ENCODE measurements at regions not wholly inside any gene's neighbourhood (a gene's known extent, or its start where the extent isn't known, plus 50 kb on each side); places are given as distances from the start of the nearest gene placed in this dataset.

DNA sequence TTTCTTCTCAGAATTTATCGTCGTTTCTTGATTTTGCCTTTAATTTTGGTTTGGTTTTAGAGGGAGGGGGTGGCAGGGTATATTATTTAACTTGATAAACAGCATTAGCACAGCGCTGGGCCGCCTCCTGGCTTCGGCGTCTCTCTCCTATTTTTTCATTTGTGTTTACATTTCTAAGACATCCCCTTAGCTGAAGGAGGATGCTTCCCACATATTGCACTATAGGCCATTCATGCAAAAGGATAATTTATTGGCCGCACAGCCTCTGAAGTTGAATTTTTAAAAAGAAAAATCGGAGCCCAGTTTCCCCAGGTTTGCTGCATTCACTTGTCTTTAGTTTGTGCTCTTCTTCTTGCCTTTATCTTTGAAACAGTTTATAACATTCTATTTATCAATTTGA, 497.4 kb upstream of the ZFHX3 start:
- no peaks in the 10 kb centered on the region for H3K4me1 ChIP-seq (ENCODE audit: insufficient read depth, low read length, poor library complexity, severe bottlenecking)
- no peaks in the 10 kb centered on the region for H3K9me3 ChIP-seq (ENCODE audit: low read length)
- no peaks in the 10 kb centered on the region for H3K9me2 ChIP-seq (ENCODE audit: insufficient read depth, low read length)
- H3K4me2 ChIP-seq (ENCODE audit: low read length), result no peak overlapping the region
- no peaks in the 10 kb centered on the region for H3K36me3 ChIP-seq (ENCODE audit: insufficient read depth, low read length)
- H4K20me1 ChIP-seq (ENCODE audit: insufficient read depth, low read length), result no peaks in the 10 kb centered on the region
- TF ChIP-seq, protein P1, sequence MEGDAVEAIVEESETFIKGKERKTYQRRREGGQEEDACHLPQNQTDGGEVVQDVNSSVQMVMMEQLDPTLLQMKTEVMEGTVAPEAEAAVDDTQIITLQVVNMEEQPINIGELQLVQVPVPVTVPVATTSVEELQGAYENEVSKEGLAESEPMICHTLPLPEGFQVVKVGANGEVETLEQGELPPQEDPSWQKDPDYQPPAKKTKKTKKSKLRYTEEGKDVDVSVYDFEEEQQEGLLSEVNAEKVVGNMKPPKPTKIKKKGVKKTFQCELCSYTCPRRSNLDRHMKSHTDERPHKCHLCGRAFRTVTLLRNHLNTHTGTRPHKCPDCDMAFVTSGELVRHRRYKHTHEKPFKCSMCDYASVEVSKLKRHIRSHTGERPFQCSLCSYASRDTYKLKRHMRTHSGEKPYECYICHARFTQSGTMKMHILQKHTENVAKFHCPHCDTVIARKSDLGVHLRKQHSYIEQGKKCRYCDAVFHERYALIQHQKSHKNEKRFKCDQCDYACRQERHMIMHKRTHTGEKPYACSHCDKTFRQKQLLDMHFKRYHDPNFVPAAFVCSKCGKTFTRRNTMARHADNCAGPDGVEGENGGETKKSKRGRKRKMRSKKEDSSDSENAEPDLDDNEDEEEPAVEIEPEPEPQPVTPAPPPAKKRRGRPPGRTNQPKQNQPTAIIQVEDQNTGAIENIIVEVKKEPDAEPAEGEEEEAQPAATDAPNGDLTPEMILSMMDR (conservative IDR thresholded peaks at IDR 0.05; ENCODE audit: low read length), result no peak
- TF ChIP-seq EZH2phosphoT487 (IDR thresholded peaks at IDR 0.05; ENCODE audit: borderline replicate concordance, low read depth, low read length), result no peak
- intact Hi-C loops (cut with micrococcal nuclease; ENCODE audit: unreplicated experiment), result no loop called here
- no peak for DNase-seq (ENCODE audit: low spot score)
- ChIA-PET CTCF (ENCODE audit: unreplicated experiment) (no interaction called here), POLR2A (no interaction called here)
- H3K27ac ChIP-seq (ENCODE audit: low read depth, low read length, poor library complexity, severe bottlenecking), result no peak overlapping the region
- no peak overlapping the region for H3K4me3 ChIP-seq (ENCODE audit: low read depth, low read length, poor library complexity, severe bottlenecking)
- no peak overlapping the region for H2AFZ ChIP-seq (ENCODE audit: low read length)
- no peaks in the 10 kb centered on the region for H3K79me2 ChIP-seq (ENCODE audit: insufficient read depth, low read depth, low read length)
- BruUV-seq (replicated peaks), result no TSS peak

DNA sequence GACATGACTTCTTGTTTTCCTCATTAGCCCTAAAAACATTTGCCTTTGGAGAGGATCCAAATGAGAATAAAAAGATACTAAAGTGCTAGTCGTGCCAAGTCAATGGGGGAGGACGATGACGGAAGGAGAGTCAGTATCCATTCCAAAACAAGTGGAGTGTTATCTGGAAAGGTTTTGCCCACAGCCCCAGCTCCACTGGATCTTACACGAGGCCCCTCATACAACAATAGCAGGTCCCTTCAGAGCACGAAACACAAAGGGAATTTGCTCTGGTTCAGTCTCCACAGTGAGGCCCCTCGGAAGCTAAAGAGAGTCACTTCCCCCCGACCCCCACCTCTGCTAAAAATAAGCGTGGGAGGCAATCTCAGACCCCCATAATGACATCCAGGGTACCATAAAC, 496.9 kb upstream of the ZFHX3 start:
- POLR2A ChIA-PET, result no interaction called here
- Histone ChIP-seq H3K27ac (ENCODE audit: low read depth, low read length, poor library complexity, severe bottlenecking) (no peak overlapping the region), H3K4me2 (ENCODE audit: low read length) (no peak overlapping the region), H2AFZ (ENCODE audit: low read length) (no peak overlapping the region), H3K36me3 (ENCODE audit: insufficient read depth, low read length) (no peaks in the 10 kb centered on the region), H3K79me2 (ENCODE audit: insufficient read depth, low read depth, low read length) (no peaks in the 10 kb centered on the region), H4K20me1 (ENCODE audit: insufficient read depth, low read length) (no peaks in the 10 kb centered on the region), H3K4me1 (ENCODE audit: insufficient read depth, low read length, poor library complexity, severe bottlenecking) (no peaks in the 10 kb centered on the region), H3K9me2 (ENCODE audit: insufficient read depth, low read length) (no peaks in the 10 kb centered on the region), H3K9me3 (ENCODE audit: low read length) (no peaks in the 10 kb centered on the region), H3K4me3 (ENCODE audit: low read depth, low read length, poor library complexity, severe bottlenecking) (no peak overlapping the region)
- DNase-seq (ENCODE audit: low spot score), result no peak
- TF ChIP-seq, protein P1 (conservative IDR thresholded peaks at IDR 0.05; ENCODE audit: low read length), result no peak
- TF ChIP-seq EZH2phosphoT487 (IDR thresholded peaks at IDR 0.05; ENCODE audit: borderline replicate concordance, low read depth, low read length), result no peak
- intact Hi-C loops (cut with micrococcal nuclease; ENCODE audit: unreplicated experiment), result no loop called here
- CTCF ChIA-PET (ENCODE audit: unreplicated experiment), result no interaction called here
- no TSS peak for BruUV-seq (replicated peaks)

DNA sequence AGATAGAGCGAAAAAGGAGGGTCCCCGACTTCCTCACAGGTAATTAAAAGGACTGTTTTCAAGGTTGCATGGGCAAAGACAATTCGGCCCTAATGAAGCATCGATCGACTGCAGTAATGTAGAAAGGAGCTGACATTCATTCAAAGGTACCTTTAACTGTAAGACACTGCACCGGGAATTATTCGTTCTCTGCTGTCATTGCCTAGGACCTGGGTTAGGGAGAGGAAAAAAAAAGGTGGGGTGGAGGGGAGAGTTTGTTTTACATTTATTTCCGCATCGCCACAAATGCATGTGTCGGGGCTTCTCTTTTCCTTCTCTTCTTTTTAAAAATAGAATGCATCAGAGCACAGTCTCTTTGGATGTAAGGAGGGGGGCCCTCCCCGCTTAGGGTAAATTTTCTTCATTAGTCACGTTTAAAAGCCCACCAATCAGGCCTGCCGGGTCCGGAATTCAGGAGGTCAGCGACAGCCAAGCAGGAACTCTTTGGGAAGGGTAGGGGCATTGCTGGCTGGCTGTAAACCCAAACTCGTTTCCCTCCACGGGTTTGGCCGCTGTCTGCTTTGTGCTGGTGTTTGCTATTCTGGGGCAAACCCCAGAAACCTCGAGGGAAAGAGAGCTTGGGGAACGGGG, 496.2 kb upstream of the ZFHX3 start:
- Histone ChIP-seq H3K36me3 (ENCODE audit: insufficient read depth, low read length) (no peaks in the 10 kb centered on the region), H2AFZ (ENCODE audit: low read length) (no peak overlapping the region), H3K27ac (ENCODE audit: low read depth, low read length, poor library complexity, severe bottlenecking) (no peak overlapping the region), H3K4me1 (ENCODE audit: insufficient read depth, low read length, poor library complexity, severe bottlenecking) (no peaks in the 10 kb centered on the region), H3K9me3 (ENCODE audit: low read length) (no peaks in the 10 kb centered on the region), H3K79me2 (ENCODE audit: insufficient read depth, low read depth, low read length) (no peaks in the 10 kb centered on the region), H4K20me1 (ENCODE audit: insufficient read depth, low read length) (no peaks in the 10 kb centered on the region), H3K4me3 (ENCODE audit: low read depth, low read length, poor library complexity, severe bottlenecking) (no peak overlapping the region), H3K9me2 (ENCODE audit: insufficient read depth, low read length) (no peaks in the 10 kb centered on the region), H3K4me2 (ENCODE audit: low read length) (no peak overlapping the region)
- ChIA-PET POLR2A (no interaction called here), CTCF (ENCODE audit: unreplicated experiment) (no interaction called here)
- BruUV-seq (replicated peaks), result no TSS peak
- no peak for DNase-seq (ENCODE audit: low spot score)
- intact Hi-C loops (cut with micrococcal nuclease; ENCODE audit: unreplicated experiment), result no loop called here
- TF ChIP-seq, protein P1 (conservative IDR thresholded peaks at IDR 0.05; ENCODE audit: low read length), result no peak
- no peak for TF ChIP-seq EZH2phosphoT487 (IDR thresholded peaks at IDR 0.05; ENCODE audit: borderline replicate concordance, low read depth, low read length)

Data from OCI-LY7 (cell line).